Loucy (cell line): ENCODE measurements at regions not wholly inside any gene's neighbourhood (a gene's known extent, or its start where the extent isn't known, plus 50 kb on each side); places are given as distances from the start of the nearest gene placed in this dataset.

ENCODE experiments used
- EZH2phosphoT487 ChIP-seq: fragments of 200-600 bp; IDR thresholded peaks from 2 replicates; pipeline ENCODE4 v1.6.1; 2018; ENCODE audit warnings: antibody characterized with exemption, mild to moderate bottlenecking, moderate library complexity, borderline replicate concordance
- TF ChIP-seq, protein P1 (sequence below): fragments of 200-600 bp; sonication (generic); conservative IDR thresholded peaks from 2 replicates; pipeline ENCODE4 v1.5.1; 2014; ENCODE audit warnings: mild to moderate bottlenecking, antibody characterized with exemption, low read length

DNA sequence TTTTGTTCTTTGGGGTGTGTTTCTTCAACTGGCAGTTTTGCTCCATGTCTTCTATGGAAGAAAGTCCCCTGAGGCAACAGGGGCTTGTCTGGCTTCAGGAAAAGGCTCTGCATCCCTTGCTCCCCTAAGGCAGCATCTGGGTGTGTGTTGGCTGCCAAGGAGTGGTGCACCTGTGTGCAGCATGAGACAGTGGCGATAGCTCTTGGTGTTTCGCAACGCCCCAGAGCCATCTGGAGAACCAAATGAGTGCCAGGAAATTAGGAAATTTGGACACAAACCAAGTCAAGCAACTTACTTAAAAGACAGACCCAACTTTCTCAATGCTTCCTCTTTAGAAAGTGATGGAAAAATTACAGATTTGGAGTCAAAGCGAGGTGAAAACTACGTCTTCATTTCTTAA lies 1044.4 kb upstream of the CNTNAP5 start:
- TF ChIP-seq EZH2phosphoT487 = no peak
- TF ChIP-seq, protein P1, sequence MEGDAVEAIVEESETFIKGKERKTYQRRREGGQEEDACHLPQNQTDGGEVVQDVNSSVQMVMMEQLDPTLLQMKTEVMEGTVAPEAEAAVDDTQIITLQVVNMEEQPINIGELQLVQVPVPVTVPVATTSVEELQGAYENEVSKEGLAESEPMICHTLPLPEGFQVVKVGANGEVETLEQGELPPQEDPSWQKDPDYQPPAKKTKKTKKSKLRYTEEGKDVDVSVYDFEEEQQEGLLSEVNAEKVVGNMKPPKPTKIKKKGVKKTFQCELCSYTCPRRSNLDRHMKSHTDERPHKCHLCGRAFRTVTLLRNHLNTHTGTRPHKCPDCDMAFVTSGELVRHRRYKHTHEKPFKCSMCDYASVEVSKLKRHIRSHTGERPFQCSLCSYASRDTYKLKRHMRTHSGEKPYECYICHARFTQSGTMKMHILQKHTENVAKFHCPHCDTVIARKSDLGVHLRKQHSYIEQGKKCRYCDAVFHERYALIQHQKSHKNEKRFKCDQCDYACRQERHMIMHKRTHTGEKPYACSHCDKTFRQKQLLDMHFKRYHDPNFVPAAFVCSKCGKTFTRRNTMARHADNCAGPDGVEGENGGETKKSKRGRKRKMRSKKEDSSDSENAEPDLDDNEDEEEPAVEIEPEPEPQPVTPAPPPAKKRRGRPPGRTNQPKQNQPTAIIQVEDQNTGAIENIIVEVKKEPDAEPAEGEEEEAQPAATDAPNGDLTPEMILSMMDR = no peak
